IMR-90 (cell line): ENCODE measurements at regions not wholly inside any gene's neighbourhood (a gene's known extent, or its start where the extent isn't known, plus 50 kb on each side); places are given as distances from the start of the nearest gene placed in this dataset.

Source experiments
- ATAC-seq: fragments of 200-7000 bp; cut with Tn5 transposase; 2 replicates; pipeline ENCODE4 v1.9.1; 2020; ENCODE audit warnings: low read depth, mild to moderate bottlenecking, moderate library complexity
- BruUV-seq: library from RNA; stranded (reverse); fragments of 400-500 nt; replicated peaks from 2 replicates; lab custom pipeline; 2021; lab: Mats Ljungman, UMichigan
- CTCF ChIA-PET: fragments of 300-600 bp; formaldehyde crosslinking; extraction: SDS; loops from one replicate; lab custom pipeline; 2021; ENCODE audit warnings: antibody characterized with exemption; lab: Yijun Ruan, JAX
- POLR2A ChIA-PET: fragments of 300-600 bp; sonication (Branson Sonifier 250); formaldehyde crosslinking; loops from one replicate; lab custom pipeline; 2022; ENCODE audit warnings: antibody characterized with exemption; ENCODE audit not compliant: unreplicated experiment; lab: Charles Lee
- DNase-seq: peaks from one replicate; pipeline ENCODE4 v3.0.0; 2013
- H2AFZ ChIP-seq: replicated peaks from 2 replicates; pipeline ENCODE3; 2013; ENCODE audit warnings: low read length, mild to moderate bottlenecking; ENCODE audit not compliant: poor library complexity
- H2AK5ac ChIP-seq: 2 replicates; pipeline ENCODE4 v1.6.1; 2013; ENCODE audit warnings: low read depth, low read length, inconsistent platforms
- H2AK9ac ChIP-seq: replicated peaks from 2 replicates; pipeline ENCODE3; 2013; ENCODE audit warnings: mild to moderate bottlenecking, low read depth, low read length, moderate library complexity; ENCODE audit not compliant: poor library complexity
- H2BK120ac ChIP-seq: 2 replicates; pipeline ENCODE4 v1.6.1; 2013; ENCODE audit warnings: low read depth, low read length, inconsistent platforms
- H2BK15ac ChIP-seq: 3 replicates; pipeline ENCODE4 v1.6.1; 2013; ENCODE audit warnings: low read depth, low read length, inconsistent platforms
- H2BK20ac ChIP-seq: 2 replicates; pipeline ENCODE4 v1.6.1; 2013; ENCODE audit warnings: low read depth, mild to moderate bottlenecking, inconsistent platforms, low read length, moderate library complexity
- H2BK5ac ChIP-seq: 2 replicates; pipeline ENCODE4 v1.6.1; 2013; ENCODE audit warnings: mild to moderate bottlenecking, low read depth, low read length, inconsistent platforms; ENCODE audit not compliant: poor library complexity, severe bottlenecking
- H3K14ac ChIP-seq: replicated peaks from 2 replicates; pipeline ENCODE4 v1.6.1; 2013; ENCODE audit warnings: low read depth, low read length, inconsistent platforms
- H3K18ac ChIP-seq: 2 replicates; pipeline ENCODE4 v1.6.1; 2013; ENCODE audit warnings: low read depth, low read length, control low read depth
- H3K23ac ChIP-seq: 2 replicates; pipeline ENCODE4 v1.6.1; 2013; ENCODE audit warnings: low read depth, low read length, inconsistent platforms
- H3K27ac ChIP-seq: 2 replicates; pipeline ENCODE4 v1.5.1; 2013; ENCODE audit warnings: mild to moderate bottlenecking, control low read depth, low read length; ENCODE audit not compliant: insufficient read depth
- H3K27me3 ChIP-seq: 2 replicates; pipeline ENCODE4 v1.6.1; 2013; ENCODE audit warnings: low read length; ENCODE audit not compliant: control insufficient read depth, insufficient read depth
- H3K36me3 ChIP-seq: 2 replicates; pipeline ENCODE4 v1.6.1; 2013; ENCODE audit warnings: low read length, mixed read lengths; ENCODE audit not compliant: control insufficient read depth, insufficient read depth
- H3K4ac ChIP-seq: 2 replicates; pipeline ENCODE4 v1.6.1; 2013; ENCODE audit warnings: low read depth, low read length, inconsistent platforms
- H3K4me1 ChIP-seq: 2 replicates; pipeline ENCODE4 v1.6.1; 2013; ENCODE audit warnings: low read length, mixed read lengths; ENCODE audit not compliant: control insufficient read depth, insufficient read depth
- H3K4me2 ChIP-seq: 2 replicates; pipeline ENCODE4 v1.6.1; 2013; ENCODE audit warnings: low read depth, mild to moderate bottlenecking, control low read depth, low read length, moderate library complexity
- H3K4me3 ChIP-seq: 2 replicates; pipeline ENCODE4 v1.5.1; 2013; ENCODE audit warnings: low read depth, mild to moderate bottlenecking, control low read depth, low read length, moderate library complexity; ENCODE audit not compliant: insufficient read depth
- H3K56ac ChIP-seq: 2 replicates; pipeline ENCODE4 v1.6.1; 2013; ENCODE audit warnings: low read length, inconsistent platforms; ENCODE audit not compliant: insufficient read depth; ENCODE audit errors: extremely low read depth
- H3K79me1 ChIP-seq, 2 experiments: 2 replicates each; pipeline ENCODE4 v1.6.1; 2013; ENCODE audit warnings: low read length in 2 of 2, inconsistent platforms in 1 of 2, low read depth in 1 of 2
- H3K9ac ChIP-seq: 2 replicates; pipeline ENCODE4 v1.6.1; 2013; ENCODE audit warnings: low read depth, low read length, control low read depth
- H3K9me1 ChIP-seq: 2 replicates; pipeline ENCODE4 v1.6.1; 2013; ENCODE audit warnings: low read length, inconsistent platforms; ENCODE audit not compliant: insufficient read depth
- H3K9me3 ChIP-seq: 2 replicates; pipeline ENCODE4 v1.6.1; 2013; ENCODE audit warnings: low read length; ENCODE audit not compliant: control insufficient read depth, insufficient read depth
- H4K20me1 ChIP-seq: 2 replicates; pipeline ENCODE4 v1.6.1; 2013; ENCODE audit warnings: low read length, inconsistent platforms; ENCODE audit not compliant: insufficient read depth
- H4K5ac ChIP-seq: 2 replicates; pipeline ENCODE4 v1.6.1; 2013; ENCODE audit warnings: mild to moderate bottlenecking, low read depth, low read length, control low read depth
- H4K8ac ChIP-seq, 2 experiments: 2 replicates each; pipeline ENCODE4 v1.6.1; 2013; ENCODE audit warnings: low read depth in 2 of 2, low read length in 2 of 2, control low read depth in 1 of 2, inconsistent platforms in 1 of 2
- H4K91ac ChIP-seq: 2 replicates; pipeline ENCODE4 v1.6.1; 2013; ENCODE audit warnings: low read depth, low read length, inconsistent platforms; ENCODE audit not compliant: insufficient read depth
- BHLHE40 ChIP-seq: fragments of 150-350 bp; IDR thresholded peaks from 2 replicates; pipeline ENCODE4 v1.6.1; 2016; ENCODE audit warnings: mild to moderate bottlenecking, low read depth, low read length
- FOS ChIP-seq: fragments of 150-350 bp; IDR thresholded peaks from 2 replicates; pipeline ENCODE4 v1.6.1; 2016; ENCODE audit warnings: low read depth, low read length
- MAZ ChIP-seq: IDR thresholded peaks from 2 replicates; pipeline ENCODE4 v1.6.1; 2012; ENCODE audit warnings: low read depth, mild to moderate bottlenecking, low read length, improper control_type of control experiment, moderate library complexity, borderline replicate concordance
- NFE2L2 ChIP-seq: fragments of 150-350 bp; IDR thresholded peaks from 2 replicates; pipeline ENCODE4 v1.6.1; 2016; ENCODE audit warnings: low read depth, mild to moderate bottlenecking, low read length
- RFX5 ChIP-seq: IDR thresholded peaks from 2 replicates; pipeline ENCODE4 v1.8.0; 2012; ENCODE audit warnings: low read depth, mild to moderate bottlenecking, low read length, moderate library complexity
- WGBS, 2 experiments: methylation state at CpG; one replicate each; pipeline versions ENCODE4 v1.1.5 to v1.1.7; 2013; ENCODE audit warnings: missing lambda C conversion rate in 2 of 2; ENCODE audit not compliant: insufficient read length in 1 of 2; ENCODE audit errors: extremely low coverage in 2 of 2; 5-methylcytosine and 5-hydroxymethylcytosine counted together
- dilution Hi-C: fragments of 300-500 bp; cut with HindIII; formaldehyde crosslinking; loops from one replicate; pipeline ENCODE4 v1.14.3; 2018; ENCODE audit warnings: low sequenced_read_pairs; ENCODE audit not compliant: unreplicated experiment
- in situ Hi-C: fragments of 300-500 bp; cut with MboI; formaldehyde crosslinking; loops from 3 replicates; pipeline ENCODE4 v1.14.3; 2019; ENCODE audit warnings: low sequenced_read_pairs, inconsistent platforms, mixed read lengths
- intact Hi-C: fragments of 100-400 bp; cut with micrococcal nuclease; formaldehyde crosslinking; loops from 2 replicates; pipeline ENCODE4 v1.10.0; 2022
- TF ChIP-seq, protein P1 (sequence below): fragments of 150-350 bp; IDR thresholded peaks from 2 replicates; pipeline ENCODE4 v1.6.1; 2016; ENCODE audit warnings: low read depth, mild to moderate bottlenecking, low read length, moderate library complexity, borderline replicate concordance

- no peaks in the 10 kb centered on the region for H3K36me3 ChIP-seq
- DNase-seq (no peak), ATAC-seq (no peak)
- intact Hi-C loops (no loop called here), in situ Hi-C loops (no loop called here), dilution Hi-C loops (no loop called here)
- TF ChIP-seq MAZ, result no peak
- TF ChIP-seq NFE2L2, result no peak
- TF ChIP-seq, protein P1, sequence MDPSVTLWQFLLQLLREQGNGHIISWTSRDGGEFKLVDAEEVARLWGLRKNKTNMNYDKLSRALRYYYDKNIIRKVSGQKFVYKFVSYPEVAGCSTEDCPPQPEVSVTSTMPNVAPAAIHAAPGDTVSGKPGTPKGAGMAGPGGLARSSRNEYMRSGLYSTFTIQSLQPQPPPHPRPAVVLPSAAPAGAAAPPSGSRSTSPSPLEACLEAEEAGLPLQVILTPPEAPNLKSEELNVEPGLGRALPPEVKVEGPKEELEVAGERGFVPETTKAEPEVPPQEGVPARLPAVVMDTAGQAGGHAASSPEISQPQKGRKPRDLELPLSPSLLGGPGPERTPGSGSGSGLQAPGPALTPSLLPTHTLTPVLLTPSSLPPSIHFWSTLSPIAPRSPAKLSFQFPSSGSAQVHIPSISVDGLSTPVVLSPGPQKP, result no peak
- no peak for TF ChIP-seq BHLHE40
- no peak for TF ChIP-seq FOS
- no peak for TF ChIP-seq RFX5
- no peak overlapping the region for H3K4ac ChIP-seq
- H2AK5ac ChIP-seq, result no peak overlapping the region
- no peak overlapping the region for H3K27ac ChIP-seq
- no CpG with 5 or more reads among the region's 4 CpGs for WGBS, 2 experiments
- no peak overlapping the region for H2BK5ac ChIP-seq
- H3K56ac ChIP-seq, result no peak overlapping the region
- no peak overlapping the region for H4K91ac ChIP-seq
- no peak overlapping the region for H3K14ac ChIP-seq
- H3K18ac ChIP-seq, result no peak overlapping the region
- CTCF ChIA-PET, result no interaction called here
- no peak overlapping the region for H2BK120ac ChIP-seq
- H4K20me1 ChIP-seq, result no peaks in the 10 kb centered on the region
- no peak overlapping the region for H3K23ac ChIP-seq
- H3K27me3 ChIP-seq, result no peaks in the 10 kb centered on the region
- no peaks in the 10 kb centered on the region for H3K9me1 ChIP-seq
- no peak overlapping the region for H2BK20ac ChIP-seq
- H4K8ac ChIP-seq, result no peak overlapping the region
- no peak overlapping the region for H3K4me2 ChIP-seq
- H3K9ac ChIP-seq, result no peak overlapping the region
- no peak overlapping the region for H4K5ac ChIP-seq
- H3K9me3 ChIP-seq, result no peaks in the 10 kb centered on the region
- H2AK9ac ChIP-seq, result no peak overlapping the region
- H3K4me3 ChIP-seq, result no peak overlapping the region
- POLR2A ChIA-PET, result interaction anchor here (0.7 kb wide), 1 partner anchor 248 kb away, joined by 3 read pairs; no protein-coding TSS in a partner anchor
- H3K4me1 ChIP-seq, result no peaks in the 10 kb centered on the region
- H3K79me1 ChIP-seq, result no peaks in the 10 kb centered on the region
- no peak overlapping the region for H2BK15ac ChIP-seq
- no peak overlapping the region for H2AFZ ChIP-seq
- no TSS peak for BruUV-seq
Measured at GRCh38 chr2:6471419-6471818, 394.3 kb downstream of the CMPK2 start.
